SK-N-SH treated with all-trans-retinoic acid at 6 μM for 48 hours (cell line): ENCODE measurements at regions not wholly inside any gene's neighbourhood (a gene's known extent, or its start where the extent isn't known, plus 50 kb on each side); places are given as distances from the start of the nearest gene placed in this dataset.

Source experiments
- ATAC-seq: fragments of 200-7000 bp; cut with Tn5 transposase; 3 replicates; pipeline ENCODE4 v1.9.1; 2020; ENCODE audit warnings: mild to moderate bottlenecking, moderate library complexity
- ARNTL ChIP-seq: fragments of 450-650 bp; formaldehyde crosslinking; IDR thresholded peaks from 2 replicates; pipeline ENCODE4 v1.5.0; 2020; ENCODE audit warnings: low read depth, mild to moderate bottlenecking, moderate library complexity, borderline replicate concordance
- BACH2 ChIP-seq: fragments of 250-450 bp; sonication (Bioruptor Pico); IDR thresholded peaks from 2 replicates; pipeline ENCODE4 v1.9.0; 2021; ENCODE audit warnings: mild to moderate bottlenecking, borderline replicate concordance
- CSDC2 ChIP-seq: fragments of 250-450 bp; sonication (Bioruptor Pico); IDR thresholded peaks from 2 replicates; pipeline ENCODE4 v1.5.0; 2020; ENCODE audit warnings: mild to moderate bottlenecking, moderate library complexity
- CSRNP3 ChIP-seq: fragments of 250-450 bp; sonication (Bioruptor Pico); IDR thresholded peaks from 2 replicates; pipeline ENCODE4 v1.5.1; 2021; ENCODE audit warnings: mild to moderate bottlenecking, moderate library complexity
- GLIS3 ChIP-seq: fragments of 250-450 bp; sonication (Bioruptor Pico); IDR thresholded peaks from 2 replicates; pipeline ENCODE4 v1.5.0; 2020; ENCODE audit warnings: mild to moderate bottlenecking, moderate library complexity
- ISL1 ChIP-seq: fragments of 250-450 bp; sonication (Bioruptor Pico); IDR thresholded peaks from 2 replicates; pipeline ENCODE4 v2.1.2; 2022; ENCODE audit warnings: mild to moderate bottlenecking, moderate library complexity
- OSR1 ChIP-seq: fragments of 250-450 bp; sonication (Bioruptor Pico); IDR thresholded peaks from 2 replicates; pipeline ENCODE4 v1.8.0; 2022; ENCODE audit warnings: moderate library complexity, mild to moderate bottlenecking, inconsistent platforms
- PATZ1 ChIP-seq: fragments of 250-450 bp; sonication (Bioruptor Pico); IDR thresholded peaks from 2 replicates; pipeline ENCODE4 v1.8.0; 2020; ENCODE audit warnings: mild to moderate bottlenecking, moderate library complexity, borderline replicate concordance
- POU6F1 ChIP-seq: fragments of 250-450 bp; sonication (Bioruptor Pico); IDR thresholded peaks from 2 replicates; pipeline ENCODE4 v1.8.0; 2021; ENCODE audit warnings: low read depth, mild to moderate bottlenecking, moderate library complexity, borderline replicate concordance
- PPARA ChIP-seq: fragments of 250-450 bp; sonication (Bioruptor Pico); IDR thresholded peaks from 2 replicates; pipeline ENCODE4 v1.5.0; 2020; ENCODE audit warnings: mild to moderate bottlenecking, borderline replicate concordance
- RARB ChIP-seq: fragments of 250-450 bp; sonication (Bioruptor Pico); IDR thresholded peaks from 2 replicates; pipeline ENCODE4 v1.8.0; 2021; ENCODE audit warnings: mild to moderate bottlenecking, moderate library complexity
- SNAI2 ChIP-seq: fragments of 250-450 bp; sonication (Bioruptor Pico); IDR thresholded peaks from 2 replicates; pipeline ENCODE4 v1.5.0; 2020; ENCODE audit warnings: mild to moderate bottlenecking, moderate library complexity
- TCF4 ChIP-seq: fragments of 250-450 bp; sonication (Bioruptor Pico); IDR thresholded peaks from 2 replicates; pipeline ENCODE4 v1.8.0; 2021; ENCODE audit warnings: mild to moderate bottlenecking, moderate library complexity, borderline replicate concordance
- TOX ChIP-seq: fragments of 250-450 bp; sonication (Bioruptor Pico); IDR thresholded peaks from 2 replicates; pipeline ENCODE4 v1.8.0; 2021; ENCODE audit warnings: mild to moderate bottlenecking, moderate library complexity, borderline replicate concordance
- TSHZ2 ChIP-seq: fragments of 250-450 bp; sonication (Bioruptor Pico); IDR thresholded peaks from 2 replicates; pipeline ENCODE4 v1.5.0; 2020; ENCODE audit warnings: mild to moderate bottlenecking, moderate library complexity
- ZC3H10 ChIP-seq: fragments of 250-450 bp; sonication (Bioruptor Pico); IDR thresholded peaks from 2 replicates; pipeline ENCODE4 v1.5.1; 2021; ENCODE audit warnings: mild to moderate bottlenecking, moderate library complexity
- ZFP3 ChIP-seq: fragments of 250-450 bp; sonication (Bioruptor Pico); IDR thresholded peaks from 2 replicates; pipeline ENCODE4 v1.5.0; 2020; ENCODE audit warnings: mild to moderate bottlenecking, moderate library complexity
- ZFP30 ChIP-seq: fragments of 450-650 bp; formaldehyde crosslinking; IDR thresholded peaks from 2 replicates; pipeline ENCODE4 v1.5.0; 2022; ENCODE audit warnings: mild to moderate bottlenecking, moderate library complexity
- ZNF565 ChIP-seq: fragments of 450-650 bp; formaldehyde crosslinking; conservative IDR thresholded peaks from 2 replicates; pipeline ENCODE4 v1.5.0; 2020; ENCODE audit warnings: low read depth, mild to moderate bottlenecking, moderate library complexity
- ZNF70 ChIP-seq: fragments of 450-650 bp; formaldehyde crosslinking; IDR thresholded peaks from 2 replicates; pipeline ENCODE4 v1.5.0; 2020; ENCODE audit warnings: mild to moderate bottlenecking, moderate library complexity

DNA sequence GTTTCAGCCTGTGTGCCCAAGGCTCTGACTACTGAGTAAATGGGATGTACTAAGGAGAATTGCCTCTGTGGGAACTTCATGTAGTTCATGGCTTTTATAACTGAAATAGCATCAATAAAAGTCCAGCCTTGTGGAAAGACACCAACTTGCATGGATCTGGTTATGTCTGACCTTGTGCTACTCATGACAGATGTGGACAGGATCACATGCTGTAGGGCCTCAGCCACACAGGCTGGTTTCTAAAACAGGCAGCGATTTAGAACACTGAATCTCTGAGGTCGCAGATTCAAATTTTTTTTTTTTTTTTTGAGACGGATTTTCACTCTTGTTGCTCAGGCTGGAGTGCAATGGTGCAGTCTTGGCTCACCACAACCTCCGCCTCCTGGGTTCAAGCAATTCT is 66.5 kb upstream of the SPIN1 start (continued):
- TF ChIP-seq PATZ1 (CRISPR knock-in tag) (no peak), ISL1 (CRISPR knock-in tag) (no peak), OSR1 (CRISPR knock-in tag) (no peak)

GRCh38 chr9:88320748-88321415 is 67.4 kb upstream of the SPIN1 start:
- TF ChIP-seq TCF4 (CRISPR knock-in tag) (no peak), ZFP30 (CRISPR knock-in tag) (no peak), ARNTL (CRISPR knock-in tag) (no peak), PATZ1 (CRISPR knock-in tag) (no peak), POU6F1 (CRISPR knock-in tag) (no peak), SNAI2 (no peak), ISL1 (CRISPR knock-in tag) (no peak), CSRNP3 (no peak), GLIS3 (no peak), ZC3H10 (no peak), BACH2 (CRISPR knock-in tag) (no peak), PPARA (no peak), RARB (CRISPR knock-in tag) (no peak), ZNF70 (CRISPR knock-in tag) (no peak), ZNF565 (CRISPR knock-in tag) (no peak), TOX (CRISPR knock-in tag) (no peak), CSDC2 (CRISPR knock-in tag) (no peak), TSHZ2 (CRISPR knock-in tag) (no peak)
- TF ChIP-seq, all 23 proteins: peak for 0
- no peak for ATAC-seq

DNA sequence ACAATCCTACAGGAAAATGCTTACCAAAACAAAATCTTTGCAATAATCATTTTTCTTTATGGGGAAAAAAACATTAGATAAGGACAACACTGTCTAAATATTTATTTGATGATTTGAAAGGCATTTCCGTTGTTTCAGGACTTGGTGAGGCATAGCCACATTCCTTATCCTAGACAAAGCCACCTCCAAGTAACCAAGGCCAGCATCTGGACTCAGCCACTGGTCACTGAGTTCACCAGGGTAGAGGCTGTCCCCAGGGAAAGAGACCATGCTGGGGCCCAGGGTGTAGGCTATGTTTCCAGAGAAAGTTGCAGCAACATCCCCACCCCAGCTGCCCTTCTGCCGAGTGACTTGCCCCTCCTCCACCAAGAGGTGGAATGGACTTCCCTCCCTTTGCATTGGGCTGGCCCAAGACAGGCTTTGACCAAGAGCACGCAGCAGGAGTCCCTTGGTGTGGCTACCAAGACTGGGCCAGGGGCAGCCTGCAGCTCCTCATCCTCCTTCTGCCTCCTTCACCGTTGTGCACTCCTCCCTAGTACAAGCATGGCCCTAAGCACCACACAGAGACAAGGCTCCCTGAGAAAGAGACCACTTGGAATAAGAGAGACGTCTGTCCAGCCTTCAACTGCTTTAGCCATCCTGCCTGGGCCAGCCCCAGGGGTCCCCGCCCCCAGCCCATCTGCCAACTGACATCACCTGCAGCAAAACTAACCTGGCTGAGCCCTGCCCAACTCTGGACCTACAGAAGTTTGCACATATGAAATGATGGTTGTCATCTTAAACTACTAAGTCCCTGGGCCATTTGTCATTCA is 68.1 kb upstream of the SPIN1 start:
- no peak for TF ChIP-seq POU6F1 (CRISPR knock-in tag)
- no peak for TF ChIP-seq ZFP3 (CRISPR knock-in tag)
- no peak for TF ChIP-seq ARNTL (CRISPR knock-in tag)
- no peak for TF ChIP-seq BACH2 (CRISPR knock-in tag)
- no peak for TF ChIP-seq PATZ1 (CRISPR knock-in tag)
- TF ChIP-seq OSR1 (CRISPR knock-in tag): no peak
- TF ChIP-seq, all 23 proteins: peak for 0
- no peak for ATAC-seq
